ENCODE measurements at regions not wholly inside any gene's neighbourhood (a gene's known extent, or its start where the extent isn't known, plus 50 kb on each side); places are given as distances from the start of the nearest gene placed in this dataset.

- TF ChIP-seq EZH2phosphoT487 (IDR thresholded peaks at IDR 0.05; ENCODE audit: borderline replicate concordance), result no peak
- TF ChIP-seq CTCF (conservative IDR thresholded peaks at IDR 0.05; ENCODE audit: low read length), result no peak
These were observed 100.7 kb downstream of the GAS1 start for GRCh38 chr9:86846656-86847055.

Data from Loucy (cell line).